ENCODE measurements at regions not wholly inside any gene's neighbourhood (a gene's known extent, or its start where the extent isn't known, plus 50 kb on each side); places are given as distances from the start of the nearest gene placed in this dataset.

DNA sequence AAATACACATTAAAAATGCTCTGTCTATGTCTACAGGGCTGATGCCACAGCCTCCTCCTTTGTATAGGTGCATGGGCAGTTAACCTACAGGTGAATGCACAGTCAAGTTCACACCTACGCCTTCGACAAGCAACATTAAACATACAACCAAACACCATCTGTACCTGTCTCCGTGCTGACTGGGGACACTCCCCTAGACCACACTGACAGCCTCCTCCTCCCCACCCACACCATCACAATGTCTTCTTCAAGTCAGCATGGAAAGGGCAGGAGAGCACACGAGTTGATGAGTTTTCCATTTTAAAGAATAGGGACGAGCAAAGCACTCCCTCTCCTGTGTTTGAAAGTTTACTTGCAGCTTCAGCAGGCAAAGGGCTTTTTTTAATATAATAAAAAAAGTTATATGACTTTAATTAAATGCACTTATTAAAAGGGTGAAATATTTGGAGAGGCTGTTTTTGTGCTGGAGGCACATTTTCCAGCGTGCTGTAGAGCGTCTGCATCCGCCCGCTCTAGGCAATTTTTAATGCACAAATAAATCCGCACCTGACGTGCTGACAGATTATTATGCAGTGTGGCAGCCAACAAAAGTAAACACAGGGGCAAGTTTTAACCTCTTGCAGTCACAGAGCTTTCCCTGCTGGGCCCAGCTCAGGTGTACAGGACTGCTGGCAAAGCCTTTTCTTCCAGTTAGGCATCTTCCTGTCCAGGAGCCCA lies 367.9 kb downstream of the SOX9 start:
- no peak for DNase-seq
- WGBS (ENCODE audit: insufficient coverage), result 89% methylated on average over 9 of the region's 11 CpGs
- Mint-ChIP-seq H3K27me3 (ENCODE audit: low read depth in 3 of 3) (peaks cover 1 to 9% (median 6%) of the 10 kb centered on the region in 3 donors), H3K9me3 (peaks cover 0 to 8% (median 3%) of the 10 kb centered on the region in 7 donors), H3K4me3 (no peak overlapping the region), H3K36me3 (no peaks in the 10 kb centered on the region), H3K4me1 (no peaks in the 10 kb centered on the region), H3K27ac (no peak overlapping the region)
- H3K4me2 ChIP-seq (replicated peaks; ENCODE audit: extremely low read depth, low read length, poor library complexity, severe bottlenecking), result no peak overlapping the region
- H3K79me2 ChIP-seq (ENCODE audit: insufficient read depth, low read length), result no peaks in the 10 kb centered on the region
- no peak overlapping the region for H3K9ac ChIP-seq (ENCODE audit: insufficient read depth, low read length, poor library complexity, severe bottlenecking)
- no peak overlapping the region for H3K27ac ChIP-seq (ENCODE audit: low read depth in 1 of 2, low read length in 2 of 2)
- no peaks in the 10 kb centered on the region for H4K20me1 ChIP-seq (ENCODE audit: insufficient read depth, low read length)
- H3K9me3 ChIP-seq (replicated peaks in 1 of 2; ENCODE audit: control insufficient read depth in 1 of 2, insufficient read depth in 1 of 2, low read length in 2 of 2), result no peaks in the 10 kb centered on the region
- no peaks in the 10 kb centered on the region for H3K27me3 ChIP-seq (ENCODE audit: control insufficient read depth in 2 of 2, insufficient read depth in 2 of 2, low read length in 2 of 2)
- no peaks in the 10 kb centered on the region for H3K4me1 ChIP-seq (ENCODE audit: control insufficient read depth in 1 of 2, insufficient read depth in 2 of 2, low read length in 2 of 2)
- TF ChIP-seq, protein P1, sequence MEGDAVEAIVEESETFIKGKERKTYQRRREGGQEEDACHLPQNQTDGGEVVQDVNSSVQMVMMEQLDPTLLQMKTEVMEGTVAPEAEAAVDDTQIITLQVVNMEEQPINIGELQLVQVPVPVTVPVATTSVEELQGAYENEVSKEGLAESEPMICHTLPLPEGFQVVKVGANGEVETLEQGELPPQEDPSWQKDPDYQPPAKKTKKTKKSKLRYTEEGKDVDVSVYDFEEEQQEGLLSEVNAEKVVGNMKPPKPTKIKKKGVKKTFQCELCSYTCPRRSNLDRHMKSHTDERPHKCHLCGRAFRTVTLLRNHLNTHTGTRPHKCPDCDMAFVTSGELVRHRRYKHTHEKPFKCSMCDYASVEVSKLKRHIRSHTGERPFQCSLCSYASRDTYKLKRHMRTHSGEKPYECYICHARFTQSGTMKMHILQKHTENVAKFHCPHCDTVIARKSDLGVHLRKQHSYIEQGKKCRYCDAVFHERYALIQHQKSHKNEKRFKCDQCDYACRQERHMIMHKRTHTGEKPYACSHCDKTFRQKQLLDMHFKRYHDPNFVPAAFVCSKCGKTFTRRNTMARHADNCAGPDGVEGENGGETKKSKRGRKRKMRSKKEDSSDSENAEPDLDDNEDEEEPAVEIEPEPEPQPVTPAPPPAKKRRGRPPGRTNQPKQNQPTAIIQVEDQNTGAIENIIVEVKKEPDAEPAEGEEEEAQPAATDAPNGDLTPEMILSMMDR (IDR thresholded peaks at IDR 0.05), result no peak
- no peak overlapping the region for H3K4me3 ChIP-seq (replicated peaks in 1 of 3; ENCODE audit: low read depth in 2 of 3, low read length in 3 of 3)
- H2AFZ ChIP-seq (ENCODE audit: insufficient read depth, low read depth, low read length, poor library complexity, severe bottlenecking), result no peak overlapping the region
- intact Hi-C loops (cut with micrococcal nuclease), result no loop called here
- H3K36me3 ChIP-seq (replicated peaks in 1 of 2; ENCODE audit: control insufficient read depth in 1 of 2, insufficient read depth in 2 of 2, low read length in 2 of 2), result no peaks in the 10 kb centered on the region

DNA sequence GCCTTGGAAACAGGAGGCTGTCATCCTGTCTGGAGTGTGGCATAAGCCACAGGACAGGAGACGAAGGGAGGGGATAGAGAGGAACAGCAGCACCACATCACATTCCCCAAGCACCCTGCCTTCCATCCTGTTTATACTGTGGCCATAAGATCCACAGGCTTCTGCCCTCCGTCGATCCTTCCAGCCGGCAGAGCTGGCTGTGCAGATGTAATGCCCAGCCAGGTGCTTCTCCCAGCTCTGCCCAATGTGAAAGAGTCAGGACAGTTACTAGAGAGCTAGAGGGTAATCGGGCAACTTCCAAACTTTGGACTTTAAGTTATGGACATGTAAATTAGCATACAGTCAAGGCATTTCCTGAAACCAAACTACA lies 368.4 kb downstream of the SOX9 start:
- H3K9me3 ChIP-seq (replicated peaks in 1 of 2; ENCODE audit: control insufficient read depth in 1 of 2, insufficient read depth in 1 of 2, low read length in 2 of 2), result no peaks in the 10 kb centered on the region
- Mint-ChIP-seq H3K4me3 (no peak overlapping the region), H3K27me3 (ENCODE audit: low read depth in 3 of 3) (peaks cover 1 to 5% (median 5%) of the 10 kb centered on the region in 3 donors), H3K27ac (no peak overlapping the region), H3K9me3 (peaks cover 0 to 8% (median 3%) of the 10 kb centered on the region in 7 donors), H3K4me1 (no peaks in the 10 kb centered on the region), H3K36me3 (no peaks in the 10 kb centered on the region)
- H3K27ac ChIP-seq (ENCODE audit: low read depth in 1 of 2, low read length in 2 of 2), result no peak overlapping the region
- H3K79me2 ChIP-seq (ENCODE audit: insufficient read depth, low read length), result no peaks in the 10 kb centered on the region
- no peak overlapping the region for H3K9ac ChIP-seq (ENCODE audit: insufficient read depth, low read length, poor library complexity, severe bottlenecking)
- H3K27me3 ChIP-seq (ENCODE audit: control insufficient read depth in 2 of 2, insufficient read depth in 2 of 2, low read length in 2 of 2), result no peaks in the 10 kb centered on the region
- no peaks in the 10 kb centered on the region for H3K36me3 ChIP-seq (replicated peaks in 1 of 2; ENCODE audit: control insufficient read depth in 1 of 2, insufficient read depth in 2 of 2, low read length in 2 of 2)
- no peak overlapping the region for H3K4me2 ChIP-seq (replicated peaks; ENCODE audit: extremely low read depth, low read length, poor library complexity, severe bottlenecking)
- no peak overlapping the region for H3K4me3 ChIP-seq (replicated peaks in 1 of 3; ENCODE audit: low read depth in 2 of 3, low read length in 3 of 3)
- intact Hi-C loops (cut with micrococcal nuclease), result no loop called here
- H4K20me1 ChIP-seq (ENCODE audit: insufficient read depth, low read length), result no peaks in the 10 kb centered on the region
- TF ChIP-seq, protein P1 (IDR thresholded peaks at IDR 0.05), result no peak
- H2AFZ ChIP-seq (ENCODE audit: insufficient read depth, low read depth, low read length, poor library complexity, severe bottlenecking), result no peak overlapping the region
- no peak for DNase-seq
- WGBS (ENCODE audit: insufficient coverage), result 63% methylated on average over 4 of the region's 5 CpGs
- no peaks in the 10 kb centered on the region for H3K4me1 ChIP-seq (ENCODE audit: control insufficient read depth in 1 of 2, insufficient read depth in 2 of 2, low read length in 2 of 2)
